ENCODE measurements at regions not wholly inside any gene's neighbourhood (a gene's known extent, or its start where the extent isn't known, plus 50 kb on each side); places are given as distances from the start of the nearest gene placed in this dataset.

DNA sequence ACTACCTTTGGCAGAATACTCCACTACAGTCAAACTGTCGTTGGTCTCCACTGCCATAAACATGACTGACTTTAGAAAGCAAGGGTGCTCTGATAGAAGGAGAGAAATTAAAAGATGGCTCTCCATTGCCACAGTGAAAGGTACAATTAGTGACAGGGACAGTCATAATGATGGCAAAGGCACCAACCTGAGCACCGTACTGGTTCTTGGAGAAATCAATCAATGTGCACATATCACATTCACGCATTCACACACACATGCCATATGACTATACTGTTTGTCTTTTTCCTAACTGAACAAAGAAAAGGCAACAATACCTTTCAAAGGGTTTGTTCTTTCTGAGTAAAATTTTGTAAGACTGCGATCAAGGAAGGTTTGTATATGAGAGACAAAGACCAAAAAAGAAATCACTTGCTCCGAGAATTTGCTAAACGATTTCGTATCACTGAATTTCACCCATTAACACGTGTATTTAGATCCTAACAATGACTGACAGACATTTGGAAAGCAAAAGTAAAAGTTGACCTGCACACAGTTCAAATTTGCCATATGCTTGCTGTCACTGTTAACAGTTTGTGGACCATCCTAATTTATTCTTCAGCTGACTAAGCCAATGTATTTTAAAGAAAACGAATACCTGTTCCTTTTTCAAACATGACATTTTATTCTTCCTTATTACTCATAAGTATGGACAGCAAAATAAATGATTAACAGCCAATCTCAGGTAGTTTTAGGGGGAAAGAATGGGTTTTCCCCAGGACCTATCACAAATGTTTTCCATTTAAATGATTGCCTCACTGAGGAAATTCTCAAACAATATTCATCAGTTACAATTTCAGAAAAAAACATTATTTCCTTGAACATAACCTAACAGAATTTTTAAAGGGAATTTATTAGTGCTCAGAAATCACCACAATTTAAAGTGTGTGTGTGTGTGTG lies 644.4 kb downstream of the ZEB2 start:
- TF ChIP-seq, protein P1, sequence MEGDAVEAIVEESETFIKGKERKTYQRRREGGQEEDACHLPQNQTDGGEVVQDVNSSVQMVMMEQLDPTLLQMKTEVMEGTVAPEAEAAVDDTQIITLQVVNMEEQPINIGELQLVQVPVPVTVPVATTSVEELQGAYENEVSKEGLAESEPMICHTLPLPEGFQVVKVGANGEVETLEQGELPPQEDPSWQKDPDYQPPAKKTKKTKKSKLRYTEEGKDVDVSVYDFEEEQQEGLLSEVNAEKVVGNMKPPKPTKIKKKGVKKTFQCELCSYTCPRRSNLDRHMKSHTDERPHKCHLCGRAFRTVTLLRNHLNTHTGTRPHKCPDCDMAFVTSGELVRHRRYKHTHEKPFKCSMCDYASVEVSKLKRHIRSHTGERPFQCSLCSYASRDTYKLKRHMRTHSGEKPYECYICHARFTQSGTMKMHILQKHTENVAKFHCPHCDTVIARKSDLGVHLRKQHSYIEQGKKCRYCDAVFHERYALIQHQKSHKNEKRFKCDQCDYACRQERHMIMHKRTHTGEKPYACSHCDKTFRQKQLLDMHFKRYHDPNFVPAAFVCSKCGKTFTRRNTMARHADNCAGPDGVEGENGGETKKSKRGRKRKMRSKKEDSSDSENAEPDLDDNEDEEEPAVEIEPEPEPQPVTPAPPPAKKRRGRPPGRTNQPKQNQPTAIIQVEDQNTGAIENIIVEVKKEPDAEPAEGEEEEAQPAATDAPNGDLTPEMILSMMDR (IDR thresholded peaks at IDR 0.05; ENCODE audit: insufficient read depth, low read depth, low read length, missing control alignments), result no peak
- no peak overlapping the region for H3K4me3 ChIP-seq (ENCODE audit: low read length)
- no peak for DNase-seq (ENCODE audit: low read depth)

DNA sequence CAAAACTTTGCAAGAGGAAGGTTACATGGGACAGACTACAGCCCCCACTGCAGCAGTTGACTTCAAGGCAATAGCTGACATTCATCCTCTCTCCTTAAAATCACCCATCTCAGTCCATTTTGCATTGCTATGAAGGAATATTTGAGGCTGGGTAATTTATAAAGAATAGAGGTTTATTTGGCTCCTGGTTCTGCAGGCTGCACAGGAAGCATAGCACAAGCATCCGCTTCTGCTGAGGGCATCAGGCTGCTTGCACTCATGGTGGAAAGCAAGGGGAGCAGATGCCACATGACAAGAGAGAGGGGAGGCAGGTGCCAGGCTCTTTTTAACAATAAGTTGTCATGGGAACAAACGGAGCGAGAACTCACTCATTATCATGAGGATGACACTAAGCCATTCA lies 646.0 kb downstream of the ZEB2 start:
- DNase-seq (ENCODE audit: low read depth), result no peak
- TF ChIP-seq, protein P1 (IDR thresholded peaks at IDR 0.05; ENCODE audit: insufficient read depth, low read depth, low read length, missing control alignments), result no peak
- H3K4me3 ChIP-seq (ENCODE audit: low read length), result no peak overlapping the region

GRCh38 chr2:143870696-143871095 lies 649.2 kb downstream of the ZEB2 start:
- DNase-seq (ENCODE audit: low read depth), result no peak
- TF ChIP-seq, protein P1 (IDR thresholded peaks at IDR 0.05; ENCODE audit: insufficient read depth, low read depth, low read length, missing control alignments), result no peak

DNA sequence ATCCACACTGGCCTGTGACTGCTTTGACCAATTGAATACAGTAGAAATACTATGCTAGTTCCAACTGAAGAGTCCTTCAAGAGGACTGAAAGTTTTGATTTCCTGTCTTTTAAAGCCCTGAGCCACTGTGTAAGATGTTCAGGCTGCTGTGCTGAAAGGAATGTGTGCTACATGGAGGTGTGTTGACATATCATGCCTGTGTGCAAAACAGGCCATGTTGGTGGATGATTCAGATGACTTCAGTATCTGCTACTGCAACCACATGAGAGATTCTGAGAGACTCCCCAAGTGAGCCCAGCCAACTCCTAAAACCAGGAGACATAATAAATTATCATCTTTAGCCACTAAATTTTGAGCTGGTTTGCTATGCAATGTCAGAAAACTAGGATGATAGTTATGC lies 662.9 kb downstream of the ZEB2 start:
- H3K4me3 ChIP-seq (ENCODE audit: low read length), result no peak overlapping the region
- peak; percentile 61 for DNase-seq (ENCODE audit: low read depth)
- TF ChIP-seq, protein P1 (IDR thresholded peaks at IDR 0.05; ENCODE audit: insufficient read depth, low read depth, low read length, missing control alignments), result no peak

More at GRCh38 chr2:143870696-143871095, 649.2 kb downstream of the ZEB2 start:
- H3K4me3 ChIP-seq (ENCODE audit: low read length), result no peak overlapping the region

GRCh38 chr2:143852759-143853158 lies 667.2 kb downstream of the ZEB2 start:
- TF ChIP-seq, protein P1 (IDR thresholded peaks at IDR 0.05; ENCODE audit: insufficient read depth, low read depth, low read length, missing control alignments), result no peak
- no peak overlapping the region for H3K4me3 ChIP-seq (ENCODE audit: low read length)
- DNase-seq (ENCODE audit: low read depth), result no peak

DNA sequence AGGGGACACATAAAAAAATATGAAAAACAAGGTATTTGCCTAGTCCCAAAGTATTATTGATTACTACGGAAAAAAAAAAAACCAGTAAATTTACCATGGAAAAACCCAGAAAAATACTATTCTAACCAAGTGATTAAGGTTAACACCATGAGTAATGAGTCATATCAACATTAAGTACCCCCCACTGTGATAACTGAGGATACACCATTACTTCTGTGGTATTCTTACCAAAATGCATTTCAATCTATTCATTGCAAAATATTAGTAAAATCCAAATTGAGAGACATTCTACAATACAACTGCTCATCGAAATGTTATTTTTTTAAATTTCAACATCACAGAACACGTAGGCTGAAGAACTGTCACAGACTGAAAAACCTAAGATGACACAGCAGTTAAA lies 669.8 kb downstream of the ZEB2 start:
- no peak overlapping the region for H3K4me3 ChIP-seq (ENCODE audit: low read length)
- TF ChIP-seq, protein P1 (IDR thresholded peaks at IDR 0.05; ENCODE audit: insufficient read depth, low read depth, low read length, missing control alignments), result no peak
- DNase-seq (ENCODE audit: low read depth), result no peak

Data from epithelial cell of esophagus (primary cell).